C4-2B (cell line): ENCODE measurements at regions not wholly inside any gene's neighbourhood (a gene's known extent, or its start where the extent isn't known, plus 50 kb on each side); places are given as distances from the start of the nearest gene placed in this dataset.

Experiments used
- CTCF ChIP-seq: fragments of 450-650 bp; conservative IDR thresholded peaks from 2 replicates; pipeline ENCODE4 v1.5.1; 2017; ENCODE audit warnings: mild to moderate bottlenecking
- ZFX ChIP-seq: fragments of 450-650 bp; IDR thresholded peaks from 2 replicates; pipeline ENCODE4 v1.6.1; 2017

DNA sequence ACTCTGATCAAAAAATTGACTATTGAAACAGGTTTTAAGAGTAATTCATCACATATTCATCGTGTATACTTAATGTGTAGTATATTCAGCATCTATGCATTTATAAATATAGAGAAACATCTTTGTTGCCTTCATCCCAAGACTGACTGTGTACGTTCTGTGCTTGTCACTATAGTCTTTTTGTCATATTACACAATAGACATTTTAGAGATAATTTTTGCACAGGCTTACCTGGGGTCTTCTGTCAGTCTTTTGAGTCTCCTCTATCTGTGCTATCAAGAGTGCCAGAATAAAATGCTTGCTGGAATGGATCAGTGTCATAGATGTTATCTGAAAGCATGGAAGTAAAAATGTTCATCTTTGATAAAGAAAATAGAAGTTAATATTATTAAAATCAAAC lies 1047.7 kb upstream of the NRXN1 start:
- no peak for TF ChIP-seq CTCF
- no peak for TF ChIP-seq ZFX
